AG04449 (cell line): ENCODE measurements at regions not wholly inside any gene's neighbourhood (a gene's known extent, or its start where the extent isn't known, plus 50 kb on each side); places are given as distances from the start of the nearest gene placed in this dataset.

Source experiments
- CTCF ChIA-PET: fragments of 350-600 bp; formaldehyde crosslinking; extraction: SDS; loops from one replicate; lab custom pipeline; 2021; ENCODE audit warnings: antibody characterized with exemption; lab: Yijun Ruan, JAX
- POLR2A ChIA-PET: fragments of 400-600, 350-600 bp; formaldehyde crosslinking; extraction: SDS; loops from one replicate; lab custom pipeline; 2020; ENCODE audit warnings: antibody characterized with exemption, inconsistent platforms; lab: Yijun Ruan, JAX
- DNase-seq: peaks from one replicate; pipeline ENCODE4 v3.0.0-alpha.2; 2010; ENCODE audit warnings: low read depth, low spot score
- H3K4me3 ChIP-seq: 2 replicates; pipeline ENCODE4 v1.5.1; 2011; ENCODE audit warnings: low read depth, mild to moderate bottlenecking, control low read depth, low read length
- CTCF ChIP-seq: IDR thresholded peaks from one replicate; pipeline ENCODE4 v1.5.1; 2011; ENCODE audit warnings: mild to moderate bottlenecking, moderate library complexity, low read length, control low read depth, inconsistent platforms; ENCODE audit not compliant: insufficient read depth; ENCODE audit errors: missing control alignments

- POLR2A ChIA-PET, result no interaction called here
- no peak for DNase-seq
- no peak for TF ChIP-seq CTCF
- CTCF ChIA-PET, result interaction anchor here (0.6 to 2.6 kb wide), 6 partner anchors 14 to 212 kb away, joined by 3 to 9 read pairs (median 4); no protein-coding TSS in a partner anchor
- no peak overlapping the region for H3K4me3 ChIP-seq
These were observed 113.9 kb downstream of the COPS8 start for GRCh38 chr2:237199577-237199976.

- DNase-seq, result no peak
- CTCF ChIA-PET, result interaction anchor here (0.6 to 2.3 kb wide), 5 partner anchors 16 to 221 kb away, joined by 3 to 8 read pairs (median 3); no protein-coding TSS in a partner anchor
- H3K4me3 ChIP-seq, result no peak overlapping the region
- no peak for TF ChIP-seq CTCF
- POLR2A ChIA-PET, result no interaction called here
These were observed 114.8 kb downstream of the COPS8 start for GRCh38 chr2:237200462-237200861.

DNA sequence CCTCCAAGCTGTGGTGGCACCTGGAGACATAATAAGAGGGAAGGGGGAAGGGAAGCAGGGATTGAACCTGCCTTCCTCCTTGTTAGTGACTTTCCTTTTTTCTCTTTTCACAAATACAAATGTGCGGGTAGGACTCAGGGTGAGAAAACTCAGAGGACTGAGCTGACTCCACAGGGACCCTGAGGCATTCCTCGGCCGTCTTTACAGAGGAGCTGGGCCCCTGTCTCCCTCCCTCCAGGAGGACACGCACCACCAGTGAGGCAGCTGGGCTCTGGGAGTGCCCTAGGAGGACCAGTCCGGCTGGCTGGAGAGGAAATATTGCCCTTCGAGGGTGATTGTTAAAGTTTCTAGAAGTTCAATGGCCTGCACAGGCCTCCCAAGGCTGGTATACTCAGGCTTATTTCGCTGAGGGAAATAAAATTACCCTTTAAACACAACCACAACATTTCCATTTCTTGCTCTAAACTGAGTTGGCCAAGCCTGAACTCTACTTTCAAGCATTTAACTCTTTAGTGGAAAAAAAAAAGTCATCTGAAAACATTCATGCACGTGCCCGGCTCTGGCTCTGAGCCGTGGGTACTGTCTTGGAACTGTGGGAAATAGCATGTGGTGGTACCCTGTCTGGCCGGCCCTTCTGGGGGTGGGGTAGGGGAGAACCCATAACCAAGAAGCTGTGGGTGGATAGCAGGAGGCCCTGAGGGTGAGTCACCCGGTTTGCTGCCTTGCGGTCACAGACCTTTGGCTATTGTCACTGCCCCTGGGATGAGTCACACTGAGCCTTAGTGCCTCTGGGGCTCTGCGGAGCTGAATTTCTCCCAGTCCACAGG lies 116.0 kb downstream of the COPS8 start:
- POLR2A ChIA-PET, result interaction anchor here (0.7 to 1.4 kb wide), 4 partner anchors 21 to 201 kb away, joined by 3 to 5 read pairs (median 4); no protein-coding TSS in a partner anchor
- H3K4me3 ChIP-seq, result no peak overlapping the region
- no peak for DNase-seq
- CTCF ChIA-PET, result interaction anchor here (0.7 to 2.1 kb wide), 9 partner anchors 8 to 370 kb away, joined by 3 to 6 read pairs (median 4); no protein-coding TSS in a partner anchor
- no peak for TF ChIP-seq CTCF

GRCh38 chr2:237202288-237203030 lies 116.8 kb downstream of the COPS8 start:
- H3K4me3 ChIP-seq, result no peak overlapping the region
- ChIA-PET POLR2A (interaction anchor here (0.7 to 1.4 kb wide), 4 partner anchors 21 to 201 kb away, joined by 3 to 5 read pairs (median 4); no protein-coding TSS in a partner anchor), CTCF (interaction anchor here (1.1 to 2.1 kb wide), 6 partner anchors 31 to 370 kb away, joined by 3 to 6 read pairs (median 4); no protein-coding TSS in a partner anchor)
- TF ChIP-seq CTCF, result no peak
- DNase-seq, result no peak

GRCh38 chr2:237205043-237205541 lies 119.4 kb downstream of the COPS8 start:
- TF ChIP-seq CTCF, result no peak
- ChIA-PET POLR2A (interaction anchor here (0.6 kb wide), 1 partner anchor 23 kb away, joined by 5 read pairs; no protein-coding TSS in a partner anchor), CTCF (interaction anchor here (1.6 to 2.5 kb wide), 2 partner anchors 39 to 49 kb away, joined by 5 to 8 read pairs; no protein-coding TSS in a partner anchor)
- DNase-seq, result no peak
- no peak overlapping the region for H3K4me3 ChIP-seq
